ENCODE measurements at regions not wholly inside any gene's neighbourhood (a gene's known extent, or its start where the extent isn't known, plus 50 kb on each side); places are given as distances from the start of the nearest gene placed in this dataset.

DNA sequence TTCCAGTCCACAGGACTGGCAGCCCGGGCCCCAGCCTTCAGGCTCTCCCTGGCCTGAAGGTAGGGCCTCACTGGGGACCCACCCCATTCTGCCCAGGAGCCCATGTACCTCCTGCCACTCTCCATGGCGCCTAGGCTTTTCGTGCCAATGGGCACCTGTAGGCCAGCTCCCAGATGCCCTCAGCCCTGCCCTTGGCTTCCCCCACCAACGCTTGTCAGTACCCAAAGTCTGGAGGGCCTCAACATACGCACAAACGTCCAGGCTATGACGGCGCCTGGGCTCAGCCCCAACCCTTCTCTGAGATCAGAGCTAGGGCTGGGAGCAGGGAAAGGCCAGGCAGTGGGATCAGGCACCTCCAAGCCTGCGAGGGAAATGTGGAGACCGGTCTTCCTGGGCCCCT, 816.9 kb upstream of the LUZP2 start:
- Histone ChIP-seq H3K27me3 (ENCODE audit: control insufficient read depth, insufficient read depth, low read length) (no peaks in the 10 kb centered on the region), H3K36me3 (ENCODE audit: control insufficient read depth, insufficient read depth, low read length) (no peaks in the 10 kb centered on the region), H3K4me3 (ENCODE audit: low read depth, low read length) (no peak overlapping the region)
- TF ChIP-seq, protein P1, sequence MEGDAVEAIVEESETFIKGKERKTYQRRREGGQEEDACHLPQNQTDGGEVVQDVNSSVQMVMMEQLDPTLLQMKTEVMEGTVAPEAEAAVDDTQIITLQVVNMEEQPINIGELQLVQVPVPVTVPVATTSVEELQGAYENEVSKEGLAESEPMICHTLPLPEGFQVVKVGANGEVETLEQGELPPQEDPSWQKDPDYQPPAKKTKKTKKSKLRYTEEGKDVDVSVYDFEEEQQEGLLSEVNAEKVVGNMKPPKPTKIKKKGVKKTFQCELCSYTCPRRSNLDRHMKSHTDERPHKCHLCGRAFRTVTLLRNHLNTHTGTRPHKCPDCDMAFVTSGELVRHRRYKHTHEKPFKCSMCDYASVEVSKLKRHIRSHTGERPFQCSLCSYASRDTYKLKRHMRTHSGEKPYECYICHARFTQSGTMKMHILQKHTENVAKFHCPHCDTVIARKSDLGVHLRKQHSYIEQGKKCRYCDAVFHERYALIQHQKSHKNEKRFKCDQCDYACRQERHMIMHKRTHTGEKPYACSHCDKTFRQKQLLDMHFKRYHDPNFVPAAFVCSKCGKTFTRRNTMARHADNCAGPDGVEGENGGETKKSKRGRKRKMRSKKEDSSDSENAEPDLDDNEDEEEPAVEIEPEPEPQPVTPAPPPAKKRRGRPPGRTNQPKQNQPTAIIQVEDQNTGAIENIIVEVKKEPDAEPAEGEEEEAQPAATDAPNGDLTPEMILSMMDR (IDR thresholded peaks at IDR 0.05; ENCODE audit: insufficient read depth, low read depth, low read length) = no peak
- ChIA-PET CTCF (no interaction called here), POLR2A (no interaction called here)
- no peak for DNase-seq (ENCODE audit: low read depth)

DNA sequence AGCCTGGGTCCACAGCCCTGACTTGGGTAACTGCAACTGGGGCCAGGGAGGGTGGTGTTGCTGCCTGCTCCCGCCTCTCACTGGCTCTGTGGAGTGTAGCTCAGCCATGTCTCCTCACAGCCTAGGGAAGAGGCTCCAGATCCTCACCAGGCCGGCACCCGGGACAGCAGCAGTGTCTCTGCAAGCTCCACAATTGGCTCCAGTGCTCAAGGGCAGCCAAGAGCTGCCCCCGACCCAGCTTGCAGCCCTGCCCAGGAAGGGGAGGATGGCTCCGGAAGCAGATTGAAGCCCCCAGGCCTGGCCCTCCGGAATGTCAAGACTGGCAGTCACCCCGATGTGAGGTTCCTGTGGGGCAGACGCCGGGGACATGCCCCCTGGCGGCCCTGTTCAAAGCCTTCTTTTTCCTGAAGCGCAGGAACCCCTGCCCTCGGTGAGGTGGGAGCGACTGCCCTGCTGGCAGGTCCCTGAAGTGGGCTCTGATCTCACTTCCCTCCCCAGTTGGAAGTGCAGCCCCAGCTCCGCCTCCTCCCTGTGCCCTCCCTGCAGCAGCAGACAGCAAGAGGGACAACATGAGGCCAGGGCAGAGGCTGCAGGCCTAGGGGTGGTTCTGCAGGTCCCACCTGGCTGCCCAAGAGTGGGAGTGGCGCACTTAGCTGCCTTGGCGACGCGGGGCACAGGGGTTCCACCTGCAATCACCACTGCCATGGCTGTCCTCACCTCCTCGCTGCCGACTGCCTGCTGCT, 816.2 kb upstream of the LUZP2 start:
- Histone ChIP-seq H3K4me3 (ENCODE audit: low read depth, low read length) (no peak overlapping the region), H3K27me3 (ENCODE audit: control insufficient read depth, insufficient read depth, low read length) (no peaks in the 10 kb centered on the region), H3K36me3 (ENCODE audit: control insufficient read depth, insufficient read depth, low read length) (no peaks in the 10 kb centered on the region)
- no peak for DNase-seq (ENCODE audit: low read depth)
- TF ChIP-seq, protein P1 (IDR thresholded peaks at IDR 0.05; ENCODE audit: insufficient read depth, low read depth, low read length) = no peak
- CTCF ChIA-PET = interaction anchor here (0.7 kb wide), 1 partner anchor 140 kb away, joined by 3 read pairs; no protein-coding TSS in a partner anchor
- POLR2A ChIA-PET = no interaction called here

GRCh38 chr11:23684701-23685100, 812.2 kb upstream of the LUZP2 start:
- Histone ChIP-seq H3K4me3 (ENCODE audit: low read depth, low read length) (no peak overlapping the region), H3K36me3 (ENCODE audit: control insufficient read depth, insufficient read depth, low read length) (no peaks in the 10 kb centered on the region), H3K27me3 (ENCODE audit: control insufficient read depth, insufficient read depth, low read length) (no peaks in the 10 kb centered on the region)
- ChIA-PET CTCF (interaction anchor here (1.3 kb wide), 1 partner anchor 145 kb away, joined by 3 read pairs; no protein-coding TSS in a partner anchor), POLR2A (no interaction called here)
- no peak for DNase-seq (ENCODE audit: low read depth)
- TF ChIP-seq, protein P1 (IDR thresholded peaks at IDR 0.05; ENCODE audit: insufficient read depth, low read depth, low read length) = no peak

GRCh38 chr11:23687991-23688390, 808.9 kb upstream of the LUZP2 start:
- ChIA-PET CTCF (no interaction called here), POLR2A (no interaction called here)
- no peaks in the 10 kb centered on the region for H3K36me3 ChIP-seq (ENCODE audit: control insufficient read depth, insufficient read depth, low read length)
- TF ChIP-seq, protein P1 (IDR thresholded peaks at IDR 0.05; ENCODE audit: insufficient read depth, low read depth, low read length) = no peak
- DNase-seq (ENCODE audit: low read depth) = no peak
- H3K27me3 ChIP-seq (ENCODE audit: control insufficient read depth, insufficient read depth, low read length) = no peaks in the 10 kb centered on the region
- H3K4me3 ChIP-seq (ENCODE audit: low read depth, low read length) = no peak overlapping the region

- CTCF ChIA-PET = no interaction called here
Measured at GRCh38 chr11:23688411-23688810, 808.4 kb upstream of the LUZP2 start.

More at GRCh38 chr11:23688411-23688810, 808.4 kb upstream of the LUZP2 start:
- Histone ChIP-seq H3K4me3 (ENCODE audit: low read depth, low read length) (no peak overlapping the region), H3K36me3 (ENCODE audit: control insufficient read depth, insufficient read depth, low read length) (no peaks in the 10 kb centered on the region), H3K27me3 (ENCODE audit: control insufficient read depth, insufficient read depth, low read length) (no peaks in the 10 kb centered on the region)
- TF ChIP-seq, protein P1 (IDR thresholded peaks at IDR 0.05; ENCODE audit: insufficient read depth, low read depth, low read length) = no peak
- POLR2A ChIA-PET = no interaction called here
- no peak for DNase-seq (ENCODE audit: low read depth)
